AG09309 (cell line): ENCODE measurements at regions not wholly inside any gene's neighbourhood (a gene's known extent, or its start where the extent isn't known, plus 50 kb on each side); places are given as distances from the start of the nearest gene placed in this dataset.
"Not testable (repeated sequence)": the region's sequence is repeated elsewhere in the genome, so short reads cannot be mapped to it uniquely, and the experiment has no call there.

ENCODE experiments used
- DNase-seq: peaks from one replicate; pipeline ENCODE4 v3.0.0-alpha.2; 2010; ENCODE audit warnings: low read depth
- H3K4me3 ChIP-seq: 2 replicates; pipeline ENCODE4 v1.5.1; 2011; ENCODE audit warnings: mild to moderate bottlenecking, low read depth, low read length, moderate library complexity; ENCODE audit not compliant: control insufficient read depth
- TF ChIP-seq, protein P1 (sequence below): IDR thresholded peaks from 2 replicates; pipeline ENCODE4 v1.5.1; 2011; ENCODE audit warnings: mild to moderate bottlenecking, low read depth, low read length, inconsistent platforms; ENCODE audit not compliant: insufficient read depth, control insufficient read depth; ENCODE audit errors: missing control alignments

DNA sequence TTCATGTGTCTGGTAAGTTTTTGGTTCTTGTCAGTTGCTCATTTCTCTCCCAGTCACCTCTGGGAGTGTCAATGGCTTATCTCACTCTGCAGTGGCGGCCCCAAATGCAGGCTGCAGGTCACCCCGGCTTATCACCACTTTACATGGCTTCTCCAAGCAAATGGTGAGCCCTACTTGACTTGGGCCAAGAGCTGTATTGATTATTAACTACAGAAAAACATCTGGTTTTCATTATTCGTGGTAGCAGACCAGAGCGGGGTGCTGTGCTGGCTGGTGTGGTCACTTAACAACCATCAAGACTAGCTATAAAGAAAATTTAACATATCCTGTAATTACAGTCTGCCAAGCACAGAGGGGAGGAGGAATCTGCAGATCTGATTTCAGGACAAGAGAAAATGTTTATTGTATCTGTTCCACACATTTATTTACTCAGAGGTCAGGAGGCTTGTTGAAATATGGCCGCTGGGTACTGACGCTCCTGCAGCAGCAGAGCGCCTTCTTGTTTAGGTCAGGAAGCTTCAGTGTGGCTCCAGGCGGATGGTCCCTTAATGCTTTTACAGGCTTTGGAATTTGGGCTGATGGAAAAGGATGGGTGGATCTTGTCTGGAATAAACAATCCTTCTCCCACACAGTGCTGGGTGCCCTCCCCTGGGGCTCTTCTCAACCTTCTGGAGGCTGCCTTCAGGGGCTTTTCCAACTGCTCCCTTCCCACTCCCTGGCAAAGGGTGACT, 87.8 kb downstream of the HLX start:
- TF ChIP-seq, protein P1, sequence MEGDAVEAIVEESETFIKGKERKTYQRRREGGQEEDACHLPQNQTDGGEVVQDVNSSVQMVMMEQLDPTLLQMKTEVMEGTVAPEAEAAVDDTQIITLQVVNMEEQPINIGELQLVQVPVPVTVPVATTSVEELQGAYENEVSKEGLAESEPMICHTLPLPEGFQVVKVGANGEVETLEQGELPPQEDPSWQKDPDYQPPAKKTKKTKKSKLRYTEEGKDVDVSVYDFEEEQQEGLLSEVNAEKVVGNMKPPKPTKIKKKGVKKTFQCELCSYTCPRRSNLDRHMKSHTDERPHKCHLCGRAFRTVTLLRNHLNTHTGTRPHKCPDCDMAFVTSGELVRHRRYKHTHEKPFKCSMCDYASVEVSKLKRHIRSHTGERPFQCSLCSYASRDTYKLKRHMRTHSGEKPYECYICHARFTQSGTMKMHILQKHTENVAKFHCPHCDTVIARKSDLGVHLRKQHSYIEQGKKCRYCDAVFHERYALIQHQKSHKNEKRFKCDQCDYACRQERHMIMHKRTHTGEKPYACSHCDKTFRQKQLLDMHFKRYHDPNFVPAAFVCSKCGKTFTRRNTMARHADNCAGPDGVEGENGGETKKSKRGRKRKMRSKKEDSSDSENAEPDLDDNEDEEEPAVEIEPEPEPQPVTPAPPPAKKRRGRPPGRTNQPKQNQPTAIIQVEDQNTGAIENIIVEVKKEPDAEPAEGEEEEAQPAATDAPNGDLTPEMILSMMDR: no peak
- DNase-seq: no peak
- no peak overlapping the region for H3K4me3 ChIP-seq

- no peak overlapping the region for H3K4me3 ChIP-seq
- no peak for DNase-seq
- TF ChIP-seq, protein P1: no peak
Measured at GRCh38 chr1:220967911-220968310, 88.7 kb downstream of the HLX start.

DNA sequence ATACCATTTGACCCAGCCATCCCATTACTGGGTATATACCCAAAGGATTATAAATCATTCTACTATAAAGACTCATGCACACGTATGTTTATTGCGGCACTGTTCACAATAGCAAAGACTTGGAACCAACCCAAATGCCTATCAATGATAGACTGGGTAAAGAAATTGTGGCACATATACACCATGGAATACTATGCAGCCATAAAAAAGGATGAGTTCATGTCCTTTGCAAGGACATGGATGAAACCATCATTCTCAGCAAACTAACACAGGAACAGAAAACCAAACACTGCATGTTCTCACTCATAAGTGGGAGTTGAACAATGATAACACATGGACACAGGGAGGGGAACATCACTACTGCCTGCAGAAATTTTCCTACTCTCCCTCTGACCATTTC, 90.0 kb downstream of the HLX start:
- DNase-seq: not testable (repeated sequence)

GRCh38 chr1:220970311-220970710, 91.1 kb downstream of the HLX start:
- DNase-seq: no peak
- TF ChIP-seq, protein P1: no peak
- H3K4me3 ChIP-seq: no peak overlapping the region

More for the DNA sequence above, 90.0 kb downstream of the HLX start:
- H3K4me3 ChIP-seq: not testable (repeated sequence)

DNA sequence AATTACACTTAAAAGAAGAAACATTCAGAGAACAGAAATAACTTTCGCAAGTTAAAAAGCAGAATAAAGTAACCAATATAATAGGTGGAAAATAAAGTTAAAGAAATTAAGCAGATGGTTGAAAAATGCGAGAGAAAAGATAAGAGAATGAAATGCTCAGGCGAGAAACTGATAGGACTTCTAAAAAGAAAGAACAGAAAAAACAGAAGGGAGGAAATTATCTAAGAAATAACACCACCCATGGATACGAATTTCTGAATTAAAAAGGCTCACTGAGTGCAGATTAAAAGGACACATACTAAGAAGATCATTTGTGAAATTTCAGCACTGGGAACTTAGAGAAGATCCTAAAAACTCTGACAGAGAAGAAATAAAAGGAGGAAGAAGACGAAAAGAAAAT, 92.0 kb downstream of the HLX start:
- no peak overlapping the region for H3K4me3 ChIP-seq
- no peak for DNase-seq
- TF ChIP-seq, protein P1: no peak

GRCh38 chr1:220974431-220974830, 95.2 kb downstream of the HLX start:
- TF ChIP-seq, protein P1: no peak
- no peak for DNase-seq
- H3K4me3 ChIP-seq: no peak overlapping the region

DNA sequence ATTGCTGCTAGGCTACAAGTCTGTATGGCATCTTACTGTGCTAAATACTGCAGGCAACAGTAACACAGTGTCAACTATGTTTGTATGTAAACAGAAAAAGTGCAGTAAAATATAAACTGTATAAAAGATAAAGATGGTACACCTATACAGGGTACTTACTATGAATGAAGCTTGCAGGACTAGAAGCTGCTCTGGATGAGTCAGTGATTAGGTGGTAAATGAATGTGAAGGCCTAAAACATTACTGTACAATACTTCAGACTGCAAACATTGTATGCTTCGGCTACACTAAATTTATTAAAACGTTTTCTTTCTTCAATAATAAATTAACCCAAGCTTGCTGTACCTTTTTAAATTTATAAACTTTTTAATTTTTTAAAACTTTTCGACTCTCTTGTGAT, 97.1 kb downstream of the HLX start:
- H3K4me3 ChIP-seq: no peak overlapping the region
- TF ChIP-seq, protein P1: no peak
- no peak for DNase-seq
